SU-DHL-6 (cell line): ENCODE measurements at regions not wholly inside any gene's neighbourhood (a gene's known extent, or its start where the extent isn't known, plus 50 kb on each side); places are given as distances from the start of the nearest gene placed in this dataset.

Source experiments
- H2AFZ ChIP-seq: fragments of 200-600 bp; sonication (generic); 2 replicates; pipeline ENCODE4 v1.6.1; 2014; ENCODE audit warnings: low read depth, mild to moderate bottlenecking, moderate library complexity, mixed read lengths, antibody characterized with exemption, low read length; ENCODE audit not compliant: severe bottlenecking
- H3F3A ChIP-seq: fragments of 200-600 bp; shearing (Covaris generic); 2 replicates; pipeline ENCODE4 v1.6.0; 2016; ENCODE audit warnings: antibody characterized with exemption, mild to moderate bottlenecking; ENCODE audit not compliant: insufficient read depth
- H3K27ac ChIP-seq: fragments of 200-600 bp; sonication (generic); 2 replicates; pipeline ENCODE4 v1.5.1; 2016; ENCODE audit warnings: low read depth, mild to moderate bottlenecking, low read length, moderate library complexity, mixed read lengths
- H3K27me3 ChIP-seq: fragments of 200-600 bp; sonication (generic), shearing (Covaris generic); 2 replicates; pipeline ENCODE4 v1.6.0; 2014; ENCODE audit warnings: mild to moderate bottlenecking, low read length
- H3K36me3 ChIP-seq: fragments of 200-600 bp; sonication (generic); 2 replicates; pipeline ENCODE4 v1.6.1; 2014; ENCODE audit warnings: mild to moderate bottlenecking, low read length, mixed read lengths
- H3K4me2 ChIP-seq: fragments of 300-600, 200-600 bp; shearing (Covaris generic), sonication (generic); 2 replicates; pipeline ENCODE4 v1.6.0; 2014; ENCODE audit warnings: low read length, low read depth, mild to moderate bottlenecking; ENCODE audit not compliant: poor library complexity, severe bottlenecking
- H3K4me3 ChIP-seq: fragments of 200-600 bp; sonication (generic); 2 replicates; pipeline ENCODE4 v1.5.1; 2014; ENCODE audit warnings: antibody characterized with exemption, low read length, mild to moderate bottlenecking, mixed read lengths; ENCODE audit not compliant: insufficient read depth, poor library complexity, severe bottlenecking
- H3K79me2 ChIP-seq: fragments of 200-600 bp; sonication (generic); 2 replicates; pipeline ENCODE4 v1.6.1; 2014; ENCODE audit warnings: mild to moderate bottlenecking, low read length, moderate library complexity; ENCODE audit not compliant: insufficient read depth
- H3K9ac ChIP-seq: fragments of 200-600 bp; sonication (generic); 2 replicates; pipeline ENCODE4 v1.7.0; 2014; ENCODE audit warnings: mild to moderate bottlenecking, low read length
- H3K9me2 ChIP-seq: fragments of 200-600 bp; sonication (generic); replicated peaks from 2 replicates; pipeline ENCODE4 v1.6.1; 2014; ENCODE audit warnings: low read length; ENCODE audit not compliant: insufficient read depth
- H3K9me3 ChIP-seq: fragments of 200-600 bp; sonication (generic); 2 replicates; pipeline ENCODE4 v1.6.1; 2014; ENCODE audit warnings: low read length, mixed read lengths; ENCODE audit not compliant: insufficient read depth
- H4K20me1 ChIP-seq: fragments of 200-600 bp; sonication (generic); 2 replicates; pipeline ENCODE4 v1.6.1; 2014; ENCODE audit warnings: low read depth, mild to moderate bottlenecking, antibody characterized with exemption, low read length, moderate library complexity, mixed read lengths
- CTCF ChIP-seq: fragments of 200-600 bp; sonication (generic); IDR thresholded peaks from one replicate; pipeline ENCODE4 v1.5.1; 2017; ENCODE audit warnings: antibody characterized with exemption, mild to moderate bottlenecking, low read length, moderate library complexity; ENCODE audit not compliant: insufficient read depth, poor library complexity, severe bottlenecking
- EZH2phosphoT487 ChIP-seq: fragments of 200-600 bp; sonication (generic), shearing (Covaris generic); conservative IDR thresholded peaks from 2 replicates; pipeline ENCODE4 v1.6.1; 2018; ENCODE audit warnings: mild to moderate bottlenecking, antibody characterized with exemption, low read length, moderate library complexity, mixed read lengths

DNA sequence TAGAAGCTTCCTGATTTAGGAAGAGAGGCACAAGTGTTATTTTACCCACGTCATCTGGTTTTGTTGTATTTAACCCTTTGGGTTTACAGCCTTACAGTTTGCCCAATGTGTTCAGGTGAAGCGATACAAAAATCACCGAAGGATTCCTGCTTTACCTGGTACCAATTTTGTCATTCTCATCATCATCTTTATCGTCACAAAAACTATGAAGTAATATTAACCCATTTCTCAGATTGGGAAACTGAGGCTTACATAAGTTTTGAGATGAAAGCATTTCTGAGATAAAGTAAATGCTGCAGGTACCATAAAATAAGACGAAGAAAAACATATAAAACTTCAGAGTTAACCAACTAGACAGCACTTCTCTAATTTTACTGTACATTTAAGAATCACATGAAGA, 370.6 kb upstream of the OR4E1 start:
- TF ChIP-seq CTCF: no peak
- TF ChIP-seq EZH2phosphoT487: no peak
- no peaks in the 10 kb centered on the region for H3F3A ChIP-seq
- H3K4me3 ChIP-seq: no peak overlapping the region
- no peak overlapping the region for H3K4me2 ChIP-seq
- no peaks in the 10 kb centered on the region for H3K79me2 ChIP-seq
- H4K20me1 ChIP-seq: no peaks in the 10 kb centered on the region
- no peaks in the 10 kb centered on the region for H3K9me2 ChIP-seq
- H3K27me3 ChIP-seq: no peaks in the 10 kb centered on the region
- no peak overlapping the region for H3K27ac ChIP-seq
- H3K9me3 ChIP-seq: no peaks in the 10 kb centered on the region
- no peak overlapping the region for H3K9ac ChIP-seq
- no peaks in the 10 kb centered on the region for H3K36me3 ChIP-seq
- no peak overlapping the region for H2AFZ ChIP-seq

DNA sequence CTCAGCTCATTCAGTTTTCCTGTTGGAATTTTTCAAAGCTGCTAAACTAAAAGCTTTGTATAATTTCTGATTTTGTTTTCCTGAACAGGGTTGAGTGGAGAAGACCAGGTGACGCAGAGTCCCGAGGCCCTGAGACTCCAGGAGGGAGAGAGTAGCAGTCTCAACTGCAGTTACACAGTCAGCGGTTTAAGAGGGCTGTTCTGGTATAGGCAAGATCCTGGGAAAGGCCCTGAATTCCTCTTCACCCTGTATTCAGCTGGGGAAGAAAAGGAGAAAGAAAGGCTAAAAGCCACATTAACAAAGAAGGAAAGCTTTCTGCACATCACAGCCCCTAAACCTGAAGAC, 367.1 kb upstream of the OR4E1 start:
- Histone ChIP-seq H3K27me3 (no peaks in the 10 kb centered on the region), H4K20me1 (no peaks in the 10 kb centered on the region), H3K4me3 (no peak overlapping the region), H3F3A (no peaks in the 10 kb centered on the region), H3K9ac (no peak overlapping the region), H2AFZ (no peak overlapping the region), H3K36me3 (no peaks in the 10 kb centered on the region), H3K27ac (no peak overlapping the region), H3K79me2 (no peaks in the 10 kb centered on the region), H3K4me2 (peak overlapping the region; percentile 18), H3K9me3 (no peaks in the 10 kb centered on the region), H3K9me2 (no peaks in the 10 kb centered on the region)
- TF ChIP-seq CTCF (no peak), EZH2phosphoT487 (no peak)

- Histone ChIP-seq H3K27me3 (no peaks in the 10 kb centered on the region), H3K4me3 (no peak overlapping the region), H3K9me3 (no peaks in the 10 kb centered on the region), H3K27ac (no peak overlapping the region), H3K9ac (no peak overlapping the region), H3K36me3 (no peaks in the 10 kb centered on the region), H3K79me2 (no peaks in the 10 kb centered on the region), H2AFZ (no peak overlapping the region), H3F3A (no peaks in the 10 kb centered on the region), H3K4me2 (peak overlapping the region; percentile 18), H3K9me2 (no peaks in the 10 kb centered on the region), H4K20me1 (no peaks in the 10 kb centered on the region)
- no peak for TF ChIP-seq EZH2phosphoT487
- TF ChIP-seq CTCF: peak; percentile 73
Observed at GRCh38 chr14:22039938-22040780, 366.5 kb upstream of the OR4E1 start.
